HG02610 (cell line): ENCODE measurements at regions not wholly inside any gene's neighbourhood (a gene's known extent, or its start where the extent isn't known, plus 50 kb on each side); places are given as distances from the start of the nearest gene placed in this dataset.

Experiments
- ATAC-seq: cut with Tn5 transposase; IDR thresholded peaks from one replicate; pipeline ENCODE4 v1.9.1; 2021; ENCODE audit warnings: mild to moderate bottlenecking, moderate library complexity; ENCODE audit not compliant: unreplicated experiment

GRCh38 chr6:33924681-33925080 is 120.9 kb upstream of the MLN start:
- no peak for ATAC-seq

GRCh38 chr6:33923857-33924514 is 120.2 kb upstream of the MLN start:
- ATAC-seq: no peak

GRCh38 chr6:33921745-33922144 is 117.9 kb upstream of the MLN start:
- no peak for ATAC-seq

- ATAC-seq: no peak
Measured at GRCh38 chr6:33918175-33918695, 114.4 kb upstream of the MLN start.

- no peak for ATAC-seq
Measured at GRCh38 chr6:33915134-33915533, 111.3 kb upstream of the MLN start.

- ATAC-seq: no peak
Measured at GRCh38 chr6:33914645-33915044, 110.8 kb upstream of the MLN start.

- ATAC-seq: no peak
Measured at GRCh38 chr6:33912195-33912594, 108.4 kb upstream of the MLN start.

- no peak for ATAC-seq
Measured at GRCh38 chr6:33911488-33911887, 107.7 kb upstream of the MLN start.

GRCh38 chr6:33910594-33910993 is 106.8 kb upstream of the MLN start:
- no peak for ATAC-seq

GRCh38 chr6:33909737-33910136 is 105.9 kb upstream of the MLN start:
- no peak for ATAC-seq

- no peak for ATAC-seq
Measured at GRCh38 chr6:33908025-33908424, 104.2 kb upstream of the MLN start.

- no peak for ATAC-seq
Measured at GRCh38 chr6:33907227-33907626, 103.4 kb upstream of the MLN start.

GRCh38 chr6:33906439-33906838 is 102.6 kb upstream of the MLN start:
- ATAC-seq: no peak

- peak; percentile 15 for ATAC-seq
Measured at GRCh38 chr6:33905071-33905609, 101.3 kb upstream of the MLN start.

- no peak for ATAC-seq
Measured at GRCh38 chr6:33904747-33905065, 100.9 kb upstream of the MLN start.

- peak; percentile 67 for ATAC-seq
Measured at GRCh38 chr6:33904050-33904746, 100.4 kb upstream of the MLN start.

GRCh38 chr6:33903579-33903978 is 99.8 kb upstream of the MLN start:
- no peak for ATAC-seq

GRCh38 chr6:33902457-33902853 is 98.7 kb upstream of the MLN start:
- ATAC-seq: no peak

- ATAC-seq: no peak
Measured at GRCh38 chr6:33901822-33902456, 98.1 kb upstream of the MLN start.

- ATAC-seq: no peak
Measured at GRCh38 chr6:33898771-33899170, 95.0 kb upstream of the MLN start.

- ATAC-seq: no peak
Measured at GRCh38 chr6:33897189-33897780, 93.5 kb upstream of the MLN start.
